KMS-11 (cell line): ENCODE measurements at regions not wholly inside any gene's neighbourhood (a gene's known extent, or its start where the extent isn't known, plus 50 kb on each side); places are given as distances from the start of the nearest gene placed in this dataset.

Experiments used
- H2AFZ ChIP-seq: fragments of 200-600 bp; sonication (generic); 2 replicates; pipeline ENCODE4 v1.6.1; 2016; ENCODE audit warnings: antibody characterized with exemption, mixed run types, low read depth
- H3K27ac ChIP-seq: fragments of 200-600 bp; sonication (generic); 2 replicates; pipeline ENCODE4 v1.6.1; 2016; ENCODE audit warnings: mild to moderate bottlenecking, mixed run types
- H3K27me3 ChIP-seq: fragments of 200-600 bp; sonication (generic); 2 replicates; pipeline ENCODE4 v1.6.1; 2017; ENCODE audit warnings: mild to moderate bottlenecking, low read depth, mixed run types, moderate library complexity; ENCODE audit not compliant: insufficient read depth
- H3K36me3 ChIP-seq: fragments of 200-600 bp; sonication (generic); 2 replicates; pipeline ENCODE4 v1.6.1; 2017; ENCODE audit warnings: mild to moderate bottlenecking, mixed run types; ENCODE audit not compliant: insufficient read depth
- H3K4me1 ChIP-seq: fragments of 200-600 bp; sonication (generic); 2 replicates; pipeline ENCODE4 v1.6.1; 2016; ENCODE audit warnings: mild to moderate bottlenecking, low read depth, mixed run types; ENCODE audit not compliant: poor library complexity, severe bottlenecking
- H3K4me2 ChIP-seq: fragments of 200-600 bp; sonication (generic); 2 replicates; pipeline ENCODE4 v1.7.0; 2016; ENCODE audit warnings: mild to moderate bottlenecking, mixed run types
- H3K4me3 ChIP-seq: fragments of 200-600 bp; sonication (generic); IDR thresholded peaks from 2 replicates; pipeline ENCODE4 v1.6.1; 2017; ENCODE audit warnings: low read depth, low read length, mixed read lengths; ENCODE audit not compliant: insufficient read depth
- H3K79me2 ChIP-seq: fragments of 200-600 bp; sonication (generic); 2 replicates; pipeline ENCODE4 v1.6.1; 2016; ENCODE audit warnings: low read depth, mixed run types; ENCODE audit not compliant: insufficient read depth
- H3K9ac ChIP-seq: fragments of 200-600 bp; sonication (generic); 2 replicates; pipeline ENCODE4 v1.6.1; 2016; ENCODE audit warnings: mild to moderate bottlenecking, mixed run types
- H4K20me1 ChIP-seq: fragments of 200-600 bp; sonication (generic); 2 replicates; pipeline ENCODE4 v1.6.1; 2016; ENCODE audit warnings: mild to moderate bottlenecking, mixed run types; ENCODE audit not compliant: insufficient read depth
- CTCF ChIP-seq: fragments of 200-600 bp; sonication (generic); conservative IDR thresholded peaks from 2 replicates; pipeline ENCODE4 v1.6.1; 2017; ENCODE audit warnings: low read depth, mild to moderate bottlenecking, antibody characterized with exemption, low read length, moderate library complexity, mixed read lengths

DNA sequence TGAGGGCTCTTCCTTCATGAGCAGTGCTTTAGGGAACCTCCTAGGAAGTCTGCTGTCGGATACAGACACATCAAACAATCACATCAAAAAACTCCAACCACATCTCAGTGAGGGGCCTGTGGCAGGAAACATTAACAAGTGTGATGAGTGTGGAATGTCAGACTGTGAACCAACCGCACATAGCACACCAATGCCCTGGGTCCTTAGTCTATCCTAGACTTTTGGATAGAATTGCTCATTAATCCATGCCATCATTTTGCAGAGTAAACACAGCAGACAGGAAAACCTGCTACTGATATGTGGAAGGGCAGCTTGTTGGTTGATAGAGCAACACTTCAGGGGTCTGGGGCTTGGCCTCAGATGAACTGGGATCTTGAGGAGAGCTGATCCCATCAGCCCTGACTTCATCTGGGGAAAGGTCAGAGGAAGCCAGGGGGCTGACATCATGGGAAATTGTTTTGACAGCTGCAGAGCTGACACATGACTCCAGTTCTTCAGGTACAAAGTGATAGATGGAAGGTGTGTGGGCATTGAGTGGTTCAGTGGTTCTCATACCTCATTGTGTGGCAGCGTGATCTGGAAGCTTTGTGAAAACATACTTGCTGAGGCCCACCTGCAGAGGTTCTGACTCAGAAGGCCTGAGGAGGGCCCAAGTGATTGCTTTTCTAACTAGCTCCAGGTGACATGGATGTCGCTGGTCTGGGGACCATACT, 193.3 kb downstream of the DIRAS2 start:
- no peak overlapping the region for H3K9ac ChIP-seq
- H3K27me3 ChIP-seq, result no peaks in the 10 kb centered on the region
- no peak overlapping the region for H3K4me2 ChIP-seq
- H3K4me3 ChIP-seq, result no peak overlapping the region
- H4K20me1 ChIP-seq, result no peaks in the 10 kb centered on the region
- H3K4me1 ChIP-seq, result no peaks in the 10 kb centered on the region
- H3K36me3 ChIP-seq, result no peaks in the 10 kb centered on the region
- H2AFZ ChIP-seq, result no peak overlapping the region
- H3K27ac ChIP-seq, result no peak overlapping the region
- no peak for TF ChIP-seq CTCF
- H3K79me2 ChIP-seq, result no peaks in the 10 kb centered on the region

- Histone ChIP-seq H4K20me1 (no peaks in the 10 kb centered on the region), H3K79me2 (no peaks in the 10 kb centered on the region), H3K4me1 (no peaks in the 10 kb centered on the region), H3K36me3 (no peaks in the 10 kb centered on the region), H3K9ac (no peak overlapping the region), H2AFZ (no peak overlapping the region), H3K27me3 (no peaks in the 10 kb centered on the region), H3K4me2 (no peak overlapping the region), H3K27ac (no peak overlapping the region), H3K4me3 (no peak overlapping the region)
- no peak for TF ChIP-seq CTCF
These were observed 190.8 kb downstream of the DIRAS2 start for GRCh38 chr9:90451804-90452203.

- Histone ChIP-seq H3K79me2 (no peaks in the 10 kb centered on the region), H3K4me2 (no peak overlapping the region), H3K4me1 (peaks cover 19% of the 10 kb centered on the region), H3K27ac (no peak overlapping the region), H3K27me3 (no peaks in the 10 kb centered on the region), H4K20me1 (no peaks in the 10 kb centered on the region), H3K9ac (no peak overlapping the region), H2AFZ (no peak overlapping the region), H3K4me3 (no peak overlapping the region), H3K36me3 (no peaks in the 10 kb centered on the region)
- no peak for TF ChIP-seq CTCF
These were observed 187.3 kb downstream of the DIRAS2 start for GRCh38 chr9:90455316-90455715.

- H3K9ac ChIP-seq, result no peak overlapping the region
- no peak overlapping the region for H3K4me3 ChIP-seq
- H3K27me3 ChIP-seq, result no peaks in the 10 kb centered on the region
- H3K4me1 ChIP-seq, result peaks cover 19% of the 10 kb centered on the region
- H3K36me3 ChIP-seq, result no peaks in the 10 kb centered on the region
- H3K27ac ChIP-seq, result no peak overlapping the region
- H3K4me2 ChIP-seq, result no peak overlapping the region
- TF ChIP-seq CTCF, result no peak
- no peaks in the 10 kb centered on the region for H3K79me2 ChIP-seq
- H2AFZ ChIP-seq, result no peak overlapping the region
- H4K20me1 ChIP-seq, result no peaks in the 10 kb centered on the region
These were observed 185.0 kb downstream of the DIRAS2 start for GRCh38 chr9:90457386-90458190.
